ENCODE measurements at regions not wholly inside any gene's neighbourhood (a gene's known extent, or its start where the extent isn't known, plus 50 kb on each side); places are given as distances from the start of the nearest gene placed in this dataset.

- Histone ChIP-seq H3K27ac (ENCODE audit: low read length) (no peak overlapping the region), H3K4me1 (ENCODE audit: control insufficient read depth, insufficient read depth, low read length) (no peaks in the 10 kb centered on the region), H3K4me3 (ENCODE audit: low read depth in 2 of 2, low read length in 2 of 2) (no peak overlapping the region), H3K9me3 (ENCODE audit: control insufficient read depth, insufficient read depth, low read depth, low read length) (no peaks in the 10 kb centered on the region), H3K27me3 (ENCODE audit: control insufficient read depth, insufficient read depth, low read length) (no peaks in the 10 kb centered on the region), H3K36me3 (ENCODE audit: control insufficient read depth, insufficient read depth, low read length) (no peaks in the 10 kb centered on the region)
- in situ Hi-C loops (cut with HindIII; ENCODE audit: low pct_unique_long_range_greater_than_20kb, low sequenced_read_pairs): no loop called here
- DNase-seq (ENCODE audit: low read depth, low spot score): no peak
- ATAC-seq: no peak
- no TSS peak for BruUV-seq (replicated peaks)
- intact Hi-C loops (cut with micrococcal nuclease; ENCODE audit: unreplicated experiment): no loop called here
- POLR2A ChIA-PET: no interaction called here
- CTCF ChIA-PET: no interaction called here
- TF ChIP-seq CTCF (IDR thresholded peaks at IDR 0.05) (no peak), TCF7L2 (IDR thresholded peaks at IDR 0.05; ENCODE audit: low read depth, low read length) (no peak), POLR2AphosphoS5 (IDR thresholded peaks at IDR 0.05; ENCODE audit: low read depth, low read length) (no peak), SIN3A (IDR thresholded peaks at IDR 0.05; ENCODE audit: borderline replicate concordance, insufficient read depth, low read depth, low read length) (no peak)
- TF ChIP-seq, protein P1, sequence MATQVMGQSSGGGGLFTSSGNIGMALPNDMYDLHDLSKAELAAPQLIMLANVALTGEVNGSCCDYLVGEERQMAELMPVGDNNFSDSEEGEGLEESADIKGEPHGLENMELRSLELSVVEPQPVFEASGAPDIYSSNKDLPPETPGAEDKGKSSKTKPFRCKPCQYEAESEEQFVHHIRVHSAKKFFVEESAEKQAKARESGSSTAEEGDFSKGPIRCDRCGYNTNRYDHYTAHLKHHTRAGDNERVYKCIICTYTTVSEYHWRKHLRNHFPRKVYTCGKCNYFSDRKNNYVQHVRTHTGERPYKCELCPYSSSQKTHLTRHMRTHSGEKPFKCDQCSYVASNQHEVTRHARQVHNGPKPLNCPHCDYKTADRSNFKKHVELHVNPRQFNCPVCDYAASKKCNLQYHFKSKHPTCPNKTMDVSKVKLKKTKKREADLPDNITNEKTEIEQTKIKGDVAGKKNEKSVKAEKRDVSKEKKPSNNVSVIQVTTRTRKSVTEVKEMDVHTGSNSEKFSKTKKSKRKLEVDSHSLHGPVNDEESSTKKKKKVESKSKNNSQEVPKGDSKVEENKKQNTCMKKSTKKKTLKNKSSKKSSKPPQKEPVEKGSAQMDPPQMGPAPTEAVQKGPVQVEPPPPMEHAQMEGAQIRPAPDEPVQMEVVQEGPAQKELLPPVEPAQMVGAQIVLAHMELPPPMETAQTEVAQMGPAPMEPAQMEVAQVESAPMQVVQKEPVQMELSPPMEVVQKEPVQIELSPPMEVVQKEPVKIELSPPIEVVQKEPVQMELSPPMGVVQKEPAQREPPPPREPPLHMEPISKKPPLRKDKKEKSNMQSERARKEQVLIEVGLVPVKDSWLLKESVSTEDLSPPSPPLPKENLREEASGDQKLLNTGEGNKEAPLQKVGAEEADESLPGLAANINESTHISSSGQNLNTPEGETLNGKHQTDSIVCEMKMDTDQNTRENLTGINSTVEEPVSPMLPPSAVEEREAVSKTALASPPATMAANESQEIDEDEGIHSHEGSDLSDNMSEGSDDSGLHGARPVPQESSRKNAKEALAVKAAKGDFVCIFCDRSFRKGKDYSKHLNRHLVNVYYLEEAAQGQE (IDR thresholded peaks at IDR 0.05; ENCODE audit: insufficient read depth in 1 of 2, low read depth in 2 of 2, low read length in 1 of 2): no peak
These were observed 108.9 kb upstream of the DOK6 start for GRCh38 chr18:69291755-69292154.

DNA sequence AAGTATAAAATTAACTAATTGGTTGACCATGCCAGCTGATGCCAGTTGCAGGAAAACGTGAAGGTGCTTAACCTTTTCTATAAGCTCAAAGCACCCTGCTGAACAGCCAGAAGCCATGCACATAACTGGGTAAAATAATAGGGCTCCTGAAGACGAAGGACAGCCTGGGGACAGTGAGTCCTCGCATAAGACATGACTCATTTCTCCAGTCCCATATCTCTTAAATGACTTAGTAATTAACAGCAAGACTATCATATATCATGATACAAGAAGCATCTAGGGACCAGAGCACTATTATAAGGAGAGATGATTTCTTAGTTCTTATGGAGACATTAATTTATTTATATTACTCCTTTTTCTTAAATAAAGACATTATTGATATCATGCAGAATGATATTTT is 100.5 kb upstream of the DOK6 start:
- no TSS peak for BruUV-seq (replicated peaks)
- H3K4me3 ChIP-seq (ENCODE audit: low read depth in 2 of 2, low read length in 2 of 2): no peak overlapping the region
- ATAC-seq (no peak), DNase-seq (ENCODE audit: low read depth, low spot score) (no peak)
- in situ Hi-C loops (cut with HindIII; ENCODE audit: low pct_unique_long_range_greater_than_20kb, low sequenced_read_pairs) (no loop called here), intact Hi-C loops (cut with micrococcal nuclease; ENCODE audit: unreplicated experiment) (no loop called here)
- H3K36me3 ChIP-seq (ENCODE audit: control insufficient read depth, insufficient read depth, low read length): no peaks in the 10 kb centered on the region
- H3K27ac ChIP-seq (ENCODE audit: low read length): no peak overlapping the region
- no peaks in the 10 kb centered on the region for H3K9me3 ChIP-seq (ENCODE audit: control insufficient read depth, insufficient read depth, low read depth, low read length)
- H3K4me1 ChIP-seq (ENCODE audit: control insufficient read depth, insufficient read depth, low read length): no peaks in the 10 kb centered on the region
- H3K27me3 ChIP-seq (ENCODE audit: control insufficient read depth, insufficient read depth, low read length): no peaks in the 10 kb centered on the region
- CTCF ChIA-PET: no interaction called here
- TF ChIP-seq TCF7L2 (IDR thresholded peaks at IDR 0.05; ENCODE audit: low read depth, low read length) (no peak), POLR2AphosphoS5 (IDR thresholded peaks at IDR 0.05; ENCODE audit: low read depth, low read length) (no peak), CTCF (IDR thresholded peaks at IDR 0.05) (no peak), SIN3A (IDR thresholded peaks at IDR 0.05; ENCODE audit: borderline replicate concordance, insufficient read depth, low read depth, low read length) (no peak)
- TF ChIP-seq, protein P1 (IDR thresholded peaks at IDR 0.05; ENCODE audit: insufficient read depth in 1 of 2, low read depth in 2 of 2, low read length in 1 of 2): no peak
- POLR2A ChIA-PET: no interaction called here

Measured in Panc1 (cell line).